ENCODE measurements at regions not wholly inside any gene's neighbourhood (a gene's known extent, or its start where the extent isn't known, plus 50 kb on each side); places are given as distances from the start of the nearest gene placed in this dataset.
"Not testable (repeated sequence)": the region's sequence is repeated elsewhere in the genome, so short reads cannot be mapped to it uniquely, and the experiment has no call there.

DNA sequence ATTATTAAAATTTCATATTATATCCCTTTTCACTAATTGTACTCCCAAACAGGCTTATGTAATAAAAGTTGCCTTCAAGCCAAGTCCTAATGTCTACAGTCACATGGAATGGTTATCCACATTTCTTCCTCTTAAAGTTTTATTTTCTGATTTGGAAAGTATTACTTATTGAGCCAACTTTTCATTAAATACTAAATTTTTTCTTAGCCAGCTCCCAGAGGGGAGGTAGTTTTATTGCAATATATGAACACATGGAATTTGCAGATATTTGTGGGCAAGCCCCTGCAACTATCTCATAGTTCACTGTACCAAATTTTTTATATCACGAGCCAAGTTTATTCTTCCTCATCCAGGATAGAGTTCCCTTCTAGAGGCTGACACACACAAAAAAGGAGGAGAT lies 332.8 kb upstream of the PTGER4 start:
- no peak for DNase-seq

DNA sequence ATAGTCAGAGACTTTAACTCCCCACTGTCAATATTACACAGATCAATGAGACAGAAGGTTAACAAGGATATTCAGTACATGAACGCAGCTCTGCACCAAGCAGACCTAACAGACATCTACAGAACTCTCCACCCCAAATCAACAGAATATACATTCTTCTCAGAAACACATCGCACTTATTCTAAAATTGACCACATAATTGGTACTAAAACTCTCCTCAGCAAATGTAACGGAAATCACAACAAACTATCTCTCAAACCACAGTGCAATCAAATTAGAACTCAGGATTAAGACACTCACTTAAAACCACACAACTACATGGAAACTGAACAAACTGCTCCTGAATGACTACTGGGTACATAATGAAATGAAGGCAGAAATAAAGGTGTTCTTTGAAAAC lies 341.3 kb upstream of the PTGER4 start:
- DNase-seq = not testable (repeated sequence)

DNA sequence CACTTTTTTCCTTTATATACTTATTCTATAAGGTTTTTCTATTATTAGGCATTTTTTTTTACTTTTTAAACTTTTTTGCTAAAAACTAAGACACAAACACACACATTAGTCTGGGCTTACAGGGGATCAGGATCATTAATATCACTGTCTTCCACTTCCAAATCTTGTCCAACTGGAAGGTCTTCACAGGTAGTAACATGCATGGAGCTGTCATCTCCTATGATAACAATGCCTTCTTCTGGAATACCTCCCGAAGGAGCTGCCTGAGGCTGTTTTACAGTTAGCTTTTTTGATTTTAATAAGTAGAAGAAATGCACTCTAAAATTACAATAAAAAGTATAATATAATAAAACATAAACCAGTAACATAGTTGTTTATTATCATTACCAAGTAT lies 345.5 kb upstream of the PTGER4 start:
- DNase-seq = no peak

DNA sequence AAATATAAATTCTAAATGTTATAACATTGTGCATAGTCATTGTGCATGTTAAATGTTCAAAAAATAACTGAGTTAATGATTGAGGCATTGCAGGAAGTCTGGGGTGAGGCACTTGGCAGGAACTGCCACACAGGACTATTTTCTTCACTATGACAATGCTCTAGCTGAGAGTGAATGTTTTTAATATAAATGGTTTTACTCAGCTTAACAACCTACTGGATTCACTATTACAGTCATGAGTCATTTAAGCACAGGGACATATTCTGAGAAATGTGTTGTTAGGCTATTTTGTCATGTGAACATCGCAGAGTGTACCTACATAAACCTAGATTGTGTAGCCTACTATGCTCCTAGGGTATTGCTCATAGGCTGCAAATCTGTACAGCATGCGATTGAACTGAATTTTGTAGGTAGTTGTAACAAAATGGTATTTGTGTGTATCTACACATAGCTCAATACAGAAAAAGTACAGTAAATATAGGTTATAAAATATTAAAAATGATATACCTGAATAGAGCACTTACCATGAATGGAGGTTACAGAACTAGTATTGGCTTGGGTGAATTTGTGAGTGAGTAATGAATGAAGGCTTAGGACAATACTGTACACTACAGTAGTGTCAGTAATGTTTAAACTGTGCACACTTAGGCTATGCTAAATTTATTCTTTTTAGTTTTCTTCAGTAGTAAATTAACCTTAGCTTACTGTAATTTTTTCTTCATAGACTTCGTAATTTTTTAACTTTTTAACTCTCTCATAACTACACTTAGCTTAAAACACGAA lies 346.1 kb upstream of the PTGER4 start:
- no peak for DNase-seq

DNA sequence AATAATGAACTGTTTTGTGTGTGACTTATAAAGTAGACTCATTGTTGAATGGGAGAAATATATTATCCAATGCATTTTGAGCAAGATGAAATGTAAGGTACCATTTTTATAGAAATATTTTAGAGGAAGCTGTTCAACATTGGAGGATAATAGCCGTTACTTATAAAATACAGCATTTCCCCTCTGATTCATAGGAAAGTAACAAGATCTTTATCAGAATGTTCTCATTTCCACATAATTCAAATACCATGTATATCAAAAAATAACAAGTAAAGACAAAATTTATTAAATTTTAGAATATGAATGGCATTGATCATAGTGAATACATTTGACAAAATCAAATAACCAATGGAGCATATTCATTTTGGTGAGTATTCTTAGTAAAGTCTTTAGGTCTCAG lies 346.7 kb upstream of the PTGER4 start:
- no peak for DNase-seq

DNA sequence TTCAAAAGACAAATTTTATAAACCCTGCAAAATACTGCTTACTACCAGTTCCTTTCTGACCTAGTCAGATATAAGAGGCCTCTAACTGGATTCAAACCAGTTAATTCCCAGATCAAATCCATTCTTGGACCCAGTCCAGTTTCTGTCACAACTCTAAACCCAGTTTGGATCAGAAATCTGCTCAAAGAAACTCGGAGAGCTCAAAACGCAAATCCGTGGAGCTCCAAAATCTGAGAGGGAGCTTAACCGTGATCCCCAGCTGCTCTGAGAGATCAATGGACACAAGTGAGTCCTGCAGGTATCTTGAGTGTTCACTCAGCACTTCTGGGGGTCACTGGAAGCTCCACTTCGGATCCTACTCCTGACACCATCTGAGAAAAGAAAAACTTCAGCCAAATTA lies 348.1 kb upstream of the PTGER4 start:
- DNase-seq = peak; percentile 90

DNA sequence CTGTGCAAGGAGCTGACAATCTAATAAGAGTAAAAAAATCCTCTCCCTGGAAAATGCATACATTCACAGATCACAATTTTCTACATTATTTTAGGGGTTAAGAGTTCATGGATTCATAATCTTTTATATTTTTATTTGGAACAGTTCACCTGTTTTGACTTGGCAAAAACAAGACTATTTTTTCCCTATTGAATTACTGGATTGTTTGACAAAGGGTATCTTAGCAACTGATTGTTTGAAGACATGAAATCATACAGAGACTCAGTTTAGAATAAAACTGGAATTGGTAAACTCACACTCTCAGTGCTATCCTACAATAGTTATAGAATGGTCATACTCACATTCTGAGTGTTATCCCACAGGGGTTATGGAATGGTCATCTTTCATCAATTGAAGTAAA lies 358.2 kb upstream of the PTGER4 start:
- no peak for DNase-seq

DNA sequence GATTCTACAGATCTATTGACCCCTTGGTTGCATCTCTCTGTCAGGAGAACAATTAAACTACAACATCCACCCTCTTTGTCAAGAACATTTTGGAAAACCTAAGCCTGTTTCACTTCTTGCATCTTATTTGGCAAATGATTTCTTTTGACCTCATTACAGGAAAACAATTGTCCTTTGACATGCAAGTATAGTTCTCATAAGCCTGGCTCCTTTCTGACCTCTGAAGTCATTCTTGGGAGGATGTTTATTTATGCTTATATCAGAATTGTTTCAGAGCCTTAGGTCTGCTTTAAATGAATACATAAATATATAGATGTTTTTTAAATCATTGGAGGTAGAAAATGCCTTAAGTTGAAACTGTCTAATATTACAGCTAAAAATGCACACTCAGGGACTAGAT lies 361.3 kb upstream of the PTGER4 start:
- DNase-seq = no peak

DNA sequence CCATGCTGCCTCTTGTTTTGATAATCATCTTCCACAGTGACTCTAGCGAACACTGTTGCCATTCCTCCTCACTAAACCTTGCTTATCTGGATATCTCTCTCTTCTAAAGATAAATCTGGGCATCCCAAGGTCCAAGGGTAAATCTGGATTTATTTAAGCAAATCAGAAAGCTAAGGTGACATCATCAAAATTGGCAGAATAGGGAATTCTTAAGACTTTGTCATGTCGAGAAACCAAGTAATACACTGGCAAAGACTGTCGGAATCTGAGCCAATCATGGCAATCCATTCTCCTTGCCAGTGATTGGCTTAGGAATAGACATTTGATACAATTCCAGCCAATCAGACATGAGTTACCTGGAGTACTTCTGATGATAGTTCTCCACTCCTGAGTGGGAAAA lies 362.7 kb upstream of the PTGER4 start:
- no peak for DNase-seq

DNA sequence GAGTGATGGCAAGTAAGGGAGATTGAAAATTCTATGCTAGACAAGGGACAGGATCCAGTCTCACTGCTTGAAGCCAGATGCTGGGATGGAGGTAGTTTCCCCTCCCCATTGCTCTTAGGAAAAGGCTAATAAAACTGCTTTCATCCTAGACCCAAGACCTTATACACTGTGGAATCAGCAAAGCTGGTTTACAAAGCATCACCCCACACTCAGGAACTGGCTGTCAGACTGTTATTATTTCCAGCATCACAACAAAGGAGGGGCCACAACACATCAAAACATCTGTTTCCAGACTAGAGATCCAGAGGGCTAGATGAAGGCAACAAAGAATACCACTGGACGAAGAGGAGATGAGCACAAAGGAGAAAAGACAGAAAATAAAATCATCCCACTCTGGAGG lies 364.6 kb upstream of the PTGER4 start:
- DNase-seq = no peak

DNA sequence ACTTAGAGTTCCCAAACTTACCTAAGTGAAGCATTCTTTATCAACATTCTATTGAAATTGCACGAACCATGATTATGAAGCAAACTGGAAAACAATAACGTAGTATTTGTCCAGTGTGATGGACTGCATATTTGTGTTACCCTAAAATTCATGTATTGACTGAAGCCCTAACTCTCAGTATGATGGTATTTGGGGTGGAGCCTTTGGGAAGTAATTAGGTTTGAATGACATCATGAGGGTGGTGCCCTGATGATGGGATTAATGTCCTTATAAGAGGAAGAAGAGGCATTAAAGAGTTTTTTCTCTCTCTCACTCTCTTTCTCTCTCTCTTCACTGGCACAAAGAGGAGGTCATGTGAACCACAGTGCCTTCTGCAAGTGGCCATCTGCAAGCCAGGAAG lies 365.4 kb upstream of the PTGER4 start:
- no peak for DNase-seq

DNA sequence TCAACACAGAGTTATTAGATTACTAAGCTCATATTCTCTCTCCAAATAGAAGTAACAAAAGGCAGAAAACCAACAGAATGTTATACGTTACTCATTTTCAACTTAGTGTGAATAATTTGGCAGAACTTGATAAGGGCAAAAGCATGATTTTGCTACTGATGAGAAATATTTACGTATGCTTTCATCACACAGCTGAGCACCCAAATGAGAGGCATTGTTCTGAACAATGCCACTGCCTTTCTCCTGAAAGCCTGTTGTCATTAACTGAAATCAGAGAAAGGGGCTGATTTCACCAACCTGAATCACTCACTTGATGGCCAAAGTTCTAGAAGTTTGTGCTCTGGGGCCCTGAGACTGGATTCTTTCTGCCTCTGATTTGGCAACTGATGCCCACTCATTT lies 367.5 kb upstream of the PTGER4 start:
- DNase-seq = no peak

DNA sequence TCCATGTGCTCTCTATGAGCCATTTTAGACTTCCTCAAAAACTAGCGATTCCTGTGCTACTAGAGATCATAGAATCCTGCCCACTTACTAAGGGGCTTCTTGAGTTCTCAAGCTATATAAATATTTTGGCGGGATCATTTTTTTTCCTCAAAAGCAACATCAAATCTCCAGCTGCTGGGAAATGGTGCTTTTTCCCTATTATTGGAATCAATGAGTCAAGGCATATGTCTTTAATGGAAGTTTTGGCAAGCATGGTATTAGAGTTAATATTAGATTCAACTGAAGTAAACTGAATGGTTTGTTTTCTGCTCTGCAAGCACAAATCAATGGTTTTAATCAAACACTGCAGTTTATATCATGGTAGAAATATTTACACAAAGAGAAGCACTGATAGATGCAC lies 369.9 kb upstream of the PTGER4 start:
- DNase-seq = no peak

DNA sequence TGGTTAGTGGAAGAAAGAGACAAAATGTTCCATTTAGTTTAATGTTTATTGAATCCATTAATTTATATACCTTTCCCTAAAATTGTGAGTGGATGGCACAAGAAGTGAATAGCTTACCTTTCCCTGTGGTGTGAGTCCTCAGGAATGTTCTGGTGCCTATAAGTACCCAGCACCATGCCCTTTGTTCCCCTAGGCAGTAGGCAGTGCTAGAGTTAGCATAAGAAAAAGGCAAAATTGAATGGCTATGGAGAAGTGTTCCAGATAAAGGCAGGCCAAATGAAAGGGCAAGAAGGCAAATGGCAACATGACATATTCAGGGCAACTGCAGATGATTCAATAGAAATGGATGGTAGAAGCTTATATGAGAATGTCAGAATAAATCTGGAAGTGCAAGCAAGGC lies 370.8 kb upstream of the PTGER4 start:
- no peak for DNase-seq

DNA sequence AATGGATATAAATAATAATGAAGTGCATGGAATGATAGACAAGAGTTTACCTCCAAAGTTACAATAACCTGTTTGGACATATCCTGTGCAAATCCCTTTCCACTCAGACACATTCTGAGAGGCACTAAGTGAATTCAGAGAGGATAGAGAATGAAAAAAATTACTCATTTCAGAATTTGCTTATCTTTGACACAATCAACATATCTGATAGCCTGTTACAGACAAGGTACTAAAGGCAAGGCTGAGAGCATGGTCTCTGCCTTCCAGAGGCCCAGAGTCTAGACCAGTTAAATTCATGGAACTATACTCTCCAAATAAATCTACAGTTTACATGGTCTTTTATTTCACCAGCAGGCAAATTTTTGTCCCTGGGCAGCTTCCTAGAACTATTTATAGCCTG lies 371.8 kb upstream of the PTGER4 start:
- no peak for DNase-seq

DNA sequence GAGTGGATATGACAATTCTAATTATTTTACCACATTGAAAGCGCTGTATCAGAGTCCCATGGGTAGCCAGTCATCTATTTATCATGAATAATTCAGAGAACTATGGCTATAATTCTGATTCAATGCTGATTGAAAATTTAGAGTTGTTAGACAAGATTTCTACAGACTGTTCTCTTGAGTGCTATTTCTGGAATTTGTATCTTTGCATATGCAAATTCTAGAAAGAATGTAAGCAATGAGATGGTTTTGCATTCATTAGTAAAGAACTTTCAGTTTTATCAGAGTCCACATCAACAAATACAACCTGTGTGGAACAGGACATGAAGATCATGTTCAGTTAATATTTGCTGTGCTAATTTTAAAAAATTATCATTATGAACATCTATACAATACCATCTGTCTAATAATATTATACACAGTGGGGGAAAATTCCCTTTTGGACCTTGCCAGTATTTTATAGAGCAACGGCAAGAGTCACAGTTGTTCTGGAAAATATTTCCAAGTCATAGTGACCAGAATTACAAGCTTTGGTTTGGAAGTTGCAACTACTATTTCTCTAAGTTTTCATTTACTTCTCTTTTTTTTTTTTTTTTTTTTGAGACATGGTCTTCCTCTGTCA lies 372.7 kb upstream of the PTGER4 start:
- DNase-seq = no peak

DNA sequence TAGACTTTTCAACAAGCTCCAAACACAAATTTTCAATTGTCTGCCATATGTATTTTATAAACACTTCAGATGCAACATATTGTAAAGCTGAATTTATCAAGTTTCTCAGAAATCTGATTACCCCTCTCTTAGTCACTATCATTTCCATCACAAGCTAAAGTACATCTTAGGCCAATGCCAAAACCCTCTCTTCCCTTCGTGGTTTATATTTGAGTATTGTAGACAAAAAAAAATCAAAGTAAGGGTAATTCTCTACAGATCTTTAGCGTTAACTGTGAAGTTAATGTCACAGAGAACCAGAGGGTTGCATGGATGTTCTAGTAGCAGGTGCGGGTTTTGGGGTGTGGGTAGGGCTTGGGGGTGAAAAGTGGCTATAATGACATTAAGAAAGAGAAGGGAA lies 387.7 kb upstream of the PTGER4 start:
- DNase-seq = no peak

DNA sequence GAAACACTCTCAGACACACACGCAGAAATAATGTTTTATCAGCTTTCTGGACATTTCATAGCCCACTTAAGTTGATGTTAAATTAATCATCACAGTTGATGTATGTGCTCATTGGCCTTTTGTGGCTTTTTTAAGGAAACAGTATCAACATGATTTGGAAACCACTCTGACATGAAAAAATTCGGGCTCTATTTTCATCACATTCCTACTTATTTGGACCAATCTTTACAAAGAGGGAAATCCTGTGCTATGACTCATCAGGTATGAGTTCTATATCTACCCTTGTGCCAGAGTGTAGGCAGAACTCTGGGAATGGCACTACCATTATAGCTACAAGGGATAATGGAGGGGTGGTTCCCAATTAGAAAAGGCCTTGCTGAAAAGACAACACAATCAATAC lies 388.4 kb upstream of the PTGER4 start:
- no peak for DNase-seq

DNA sequence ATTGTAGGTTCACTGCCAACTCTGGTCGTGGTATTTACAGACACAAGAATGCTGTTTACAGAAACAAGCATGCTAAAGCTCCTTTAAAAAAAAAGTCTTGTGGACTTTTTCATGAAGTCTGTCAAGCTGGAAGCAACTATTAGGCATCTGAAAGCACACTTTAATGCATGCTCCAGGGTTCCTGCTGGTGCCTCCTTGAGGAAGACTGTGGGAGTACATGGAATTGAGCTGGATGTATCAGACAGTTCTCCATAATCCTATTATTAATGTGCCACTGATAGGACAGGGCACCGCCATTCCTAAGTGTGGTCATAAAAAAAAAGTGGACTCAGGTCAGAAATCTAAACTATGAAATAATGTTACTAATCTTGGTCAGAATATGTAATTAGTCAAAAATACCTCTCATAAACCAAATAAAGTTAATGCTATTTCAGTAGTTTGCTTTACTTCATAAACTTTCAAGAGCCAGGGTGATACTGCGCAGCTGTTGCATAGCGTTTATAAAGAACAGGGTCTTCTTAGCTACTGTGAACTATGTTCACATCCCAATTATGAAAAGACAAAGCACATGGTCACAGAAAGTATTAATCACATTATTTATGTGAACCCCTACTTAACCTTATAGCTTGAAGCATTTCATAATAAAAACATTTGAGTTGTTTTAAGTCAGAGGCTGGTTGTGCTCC lies 390.8 kb upstream of the PTGER4 start:
- peak; percentile 12 for DNase-seq

DNA sequence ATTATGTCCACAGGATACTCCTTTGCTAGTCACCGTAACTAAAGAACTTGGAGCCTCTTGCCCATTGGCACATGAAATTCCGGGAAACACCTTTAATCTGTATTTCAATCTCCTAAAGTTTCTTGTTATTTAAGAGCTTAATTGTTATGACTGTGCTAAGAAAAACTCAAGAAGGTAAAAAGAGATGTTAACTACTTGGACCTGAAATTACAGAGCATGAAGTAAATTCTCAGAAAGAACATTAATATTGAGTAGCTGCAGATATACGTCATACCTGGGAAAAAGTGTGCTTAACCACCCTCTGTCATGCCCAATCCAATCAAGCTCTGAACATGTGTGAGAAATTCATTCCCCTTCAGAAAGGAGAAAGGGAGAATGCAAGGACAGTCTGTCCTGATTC lies 394.9 kb upstream of the PTGER4 start:
- no peak for DNase-seq

DNA sequence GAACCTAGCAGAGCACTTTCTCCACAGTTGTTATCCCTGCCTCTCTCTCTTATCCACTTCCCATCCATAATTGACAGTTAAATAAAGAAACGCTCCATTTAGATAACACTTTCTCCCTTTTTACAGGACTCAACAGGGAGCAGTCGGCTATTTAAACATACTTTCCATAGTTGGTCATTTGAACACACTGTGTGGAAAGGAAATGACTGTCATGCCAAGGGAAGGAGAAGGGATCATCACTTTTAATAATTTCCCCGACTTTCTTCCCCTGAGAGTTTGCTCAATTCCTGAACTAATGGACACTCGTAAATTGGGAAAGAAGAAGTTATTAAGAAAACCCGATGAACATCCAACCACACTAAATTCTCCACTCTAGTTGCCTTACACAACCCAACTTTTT lies 400.8 kb upstream of the PTGER4 start:
- no peak for DNase-seq

DNA sequence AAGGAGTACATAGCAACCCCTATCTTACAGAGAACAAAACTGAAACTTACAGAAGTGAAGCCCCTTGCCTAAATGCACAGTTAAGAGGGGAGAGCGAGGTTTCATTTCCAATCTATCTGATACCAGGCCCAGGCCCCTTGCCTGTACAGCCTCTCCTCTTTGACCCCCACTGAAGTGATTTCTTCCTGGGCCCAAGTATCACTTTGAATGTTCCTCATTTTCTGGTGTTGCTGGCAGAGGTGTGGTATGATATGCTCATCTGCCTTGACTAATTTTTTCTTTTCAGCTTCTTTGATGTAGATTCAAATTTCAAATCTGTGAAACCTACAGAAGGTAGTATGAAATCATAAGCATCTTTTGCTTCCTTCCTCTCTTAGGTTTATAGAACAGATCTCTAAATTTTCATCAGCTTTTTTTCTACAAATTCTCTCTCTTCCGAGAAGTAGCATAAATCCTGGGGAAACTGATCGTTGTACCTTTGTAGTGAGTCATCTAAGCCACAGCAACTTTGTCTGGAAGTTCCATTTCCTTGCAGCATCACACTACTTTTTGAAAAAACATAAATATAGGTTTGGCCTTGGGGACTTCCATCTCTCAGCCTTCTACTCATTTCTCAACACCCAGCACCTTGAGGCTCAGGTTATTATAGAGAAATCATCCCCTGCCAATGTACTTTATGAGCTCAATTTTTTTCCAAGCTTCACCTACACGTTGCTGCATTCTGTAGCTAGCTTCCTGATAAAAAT lies 402.4 kb upstream of the PTGER4 start:
- DNase-seq = no peak

DNA sequence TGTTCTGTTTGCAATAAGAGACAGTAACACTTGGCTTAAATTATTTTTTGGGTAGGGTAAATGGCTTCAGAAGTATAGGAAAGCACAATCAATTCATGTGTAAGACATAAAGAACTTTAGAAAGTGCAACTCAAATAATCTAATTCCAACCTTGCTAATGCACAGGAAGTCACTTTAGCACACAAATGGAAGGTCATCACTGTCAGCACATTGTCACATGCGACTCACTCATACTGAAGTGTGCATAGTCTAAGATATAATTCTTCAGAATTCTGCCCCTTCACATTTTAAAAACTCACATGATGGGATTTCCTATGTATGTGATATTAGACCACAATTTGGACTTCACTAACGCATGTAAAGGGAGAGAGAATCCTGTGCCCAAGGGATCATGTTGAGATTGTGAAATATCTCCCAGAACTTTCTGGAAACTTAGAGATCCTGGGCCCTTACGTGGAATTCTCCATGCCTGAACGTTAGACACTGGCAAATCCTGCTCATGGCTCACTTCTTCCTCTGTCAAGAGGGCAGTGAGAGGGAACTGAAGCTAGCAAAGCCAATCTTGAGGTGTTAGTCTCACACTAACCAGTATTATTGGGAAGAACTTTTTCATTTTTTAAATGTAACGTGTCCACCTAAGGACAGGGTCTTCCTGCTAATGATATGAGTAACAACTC lies 403.2 kb upstream of the PTGER4 start:
- DNase-seq = no peak
